ENCODE measurements at regions not wholly inside any gene's neighbourhood (a gene's known extent, or its start where the extent isn't known, plus 50 kb on each side); places are given as distances from the start of the nearest gene placed in this dataset.
"Not testable (repeated sequence)": the region's sequence is repeated elsewhere in the genome, so short reads cannot be mapped to it uniquely, and the experiment has no call there.

DNA sequence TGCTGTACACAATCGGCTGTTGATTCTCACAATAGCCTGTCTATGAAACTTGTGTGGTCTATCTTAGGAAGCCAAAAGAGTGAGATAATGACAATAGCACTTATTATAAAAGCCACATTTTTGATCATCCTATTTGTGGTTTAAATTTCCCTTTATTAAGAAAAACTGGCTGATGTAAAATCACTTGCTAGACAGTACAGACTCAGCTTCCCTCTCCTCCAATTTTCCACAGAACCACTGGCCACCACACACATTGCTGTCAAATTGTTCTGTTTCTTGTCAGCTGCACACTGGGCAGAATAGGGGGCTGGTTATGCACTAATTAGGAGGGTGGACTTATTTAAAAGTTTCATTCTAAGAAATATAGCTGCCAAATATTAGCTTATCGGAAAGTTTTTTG is 425.9 kb downstream of the EPHA3 start:
- DNase-seq, result no peak
- CTCF ChIA-PET, result interaction anchor here (0.6 kb wide), 1 partner anchor 540 kb away, joined by 3 read pairs; no protein-coding TSS in a partner anchor
- no peaks in the 10 kb centered on the region for H3K36me3 Mint-ChIP-seq (ENCODE audit: low read depth)
- intact Hi-C loops (cut with micrococcal nuclease), result no loop called here
- peaks cover 7% of the 10 kb centered on the region for H3K9me3 Mint-ChIP-seq
- H3K4me1 Mint-ChIP-seq (ENCODE audit: low read depth), result no peaks in the 10 kb centered on the region
- H3K27ac Mint-ChIP-seq, result no peak overlapping the region
- no peak overlapping the region for H3K4me3 Mint-ChIP-seq
- no peaks in the 10 kb centered on the region for H3K27me3 Mint-ChIP-seq (ENCODE audit: low read depth)

DNA sequence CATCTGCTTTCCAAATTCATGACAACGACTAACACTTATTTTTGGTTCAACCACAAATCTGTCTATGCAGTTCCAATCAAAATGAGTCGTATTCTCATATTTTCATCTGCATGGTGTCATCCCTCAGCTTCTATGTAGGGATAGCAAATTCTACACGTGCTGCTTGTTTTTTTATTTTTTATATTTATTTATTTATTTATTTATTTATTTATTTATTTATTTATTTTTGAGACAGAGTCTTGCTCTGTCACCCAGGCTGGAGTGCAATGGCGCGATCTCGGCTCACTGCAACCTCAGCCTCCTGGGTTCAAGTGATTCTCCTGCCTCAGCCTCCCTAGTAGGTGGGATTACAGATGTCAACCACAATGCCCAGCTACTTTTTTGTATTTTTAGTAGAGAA is 447.2 kb downstream of the EPHA3 start:
- H3K4me3 Mint-ChIP-seq; DNase-seq; H3K4me1 Mint-ChIP-seq (ENCODE audit: low read depth); intact Hi-C loops (cut with micrococcal nuclease); H3K36me3 Mint-ChIP-seq (ENCODE audit: low read depth); CTCF ChIA-PET; H3K27ac Mint-ChIP-seq; H3K27me3 Mint-ChIP-seq (ENCODE audit: low read depth): not testable (repeated sequence)
- peaks cover 11% of the 10 kb centered on the region for H3K9me3 Mint-ChIP-seq

DNA sequence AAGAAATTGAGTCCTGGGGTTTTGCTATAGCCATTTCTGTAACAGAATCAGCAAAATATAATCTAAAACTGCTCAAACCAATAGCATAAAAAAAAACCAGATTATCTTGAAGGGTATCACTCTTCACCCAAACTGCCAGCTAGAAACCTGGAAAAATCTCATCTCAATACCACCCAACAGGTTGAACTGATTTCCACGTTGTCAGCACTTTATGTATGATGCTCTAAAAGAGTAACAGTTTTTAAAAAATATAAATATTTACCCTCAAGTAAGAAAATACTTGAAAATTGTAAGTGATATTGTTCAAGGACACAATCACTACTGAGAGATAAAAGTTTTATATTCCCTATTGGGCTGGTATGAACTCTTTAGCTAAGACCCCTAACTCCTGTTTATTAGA is 451.3 kb downstream of the EPHA3 start:
- no peaks in the 10 kb centered on the region for H3K27me3 Mint-ChIP-seq (ENCODE audit: low read depth)
- H3K4me1 Mint-ChIP-seq (ENCODE audit: low read depth), result no peaks in the 10 kb centered on the region
- H3K27ac Mint-ChIP-seq, result no peak overlapping the region
- no peak for DNase-seq
- H3K9me3 Mint-ChIP-seq, result peaks cover 14% of the 10 kb centered on the region
- H3K36me3 Mint-ChIP-seq (ENCODE audit: low read depth), result no peaks in the 10 kb centered on the region
- no peak overlapping the region for H3K4me3 Mint-ChIP-seq
- CTCF ChIA-PET, result no interaction called here
- intact Hi-C loops (cut with micrococcal nuclease), result no loop called here

DNA sequence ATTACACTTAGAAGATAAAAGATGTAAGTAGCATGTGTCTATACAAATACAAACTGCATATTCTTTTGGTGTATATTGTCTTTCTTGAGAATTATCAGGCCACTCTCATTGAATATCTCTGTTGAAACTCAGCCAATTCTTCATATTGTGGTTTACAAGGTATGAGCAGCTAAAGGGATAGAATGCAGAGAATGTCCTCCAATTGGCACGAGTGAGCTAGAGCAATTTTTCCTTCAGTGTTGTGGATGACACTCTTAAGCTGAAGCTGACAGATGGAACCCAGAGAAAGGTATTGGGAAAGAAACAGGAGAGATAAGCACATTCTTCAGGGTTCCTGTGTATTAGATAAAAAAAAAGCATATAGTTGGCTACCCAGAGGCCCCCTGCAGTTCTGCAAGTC is 453.1 kb downstream of the EPHA3 start:
- CTCF ChIA-PET, result no interaction called here
- no peaks in the 10 kb centered on the region for H3K36me3 Mint-ChIP-seq (ENCODE audit: low read depth)
- H3K4me3 Mint-ChIP-seq, result no peak overlapping the region
- no peak for DNase-seq
- H3K27me3 Mint-ChIP-seq (ENCODE audit: low read depth), result no peaks in the 10 kb centered on the region
- H3K4me1 Mint-ChIP-seq (ENCODE audit: low read depth), result no peaks in the 10 kb centered on the region
- peaks cover 13% of the 10 kb centered on the region for H3K9me3 Mint-ChIP-seq
- no peak overlapping the region for H3K27ac Mint-ChIP-seq
- intact Hi-C loops (cut with micrococcal nuclease), result no loop called here

DNA sequence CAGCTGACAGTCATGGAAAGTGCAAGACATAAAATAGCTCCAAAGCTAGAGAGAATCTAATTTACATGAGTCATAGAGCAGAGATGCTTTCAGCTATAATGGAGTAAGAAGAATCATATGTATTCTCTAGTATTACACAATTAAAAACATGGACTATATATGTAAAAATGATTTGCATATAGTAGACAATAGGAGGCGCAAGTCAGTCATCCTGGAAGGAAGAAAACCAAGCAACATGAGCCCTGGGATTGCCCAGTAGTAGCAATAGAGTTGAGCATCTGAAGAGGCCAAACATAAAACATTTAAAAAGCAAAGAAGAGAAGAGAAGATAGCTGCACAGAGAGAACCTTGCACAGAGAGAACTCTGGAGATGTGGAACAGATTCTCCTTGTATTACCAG is 455.0 kb downstream of the EPHA3 start:
- Mint-ChIP-seq H3K27me3 (ENCODE audit: low read depth) (no peaks in the 10 kb centered on the region), H3K4me3 (no peak overlapping the region), H3K27ac (no peak overlapping the region), H3K36me3 (ENCODE audit: low read depth) (no peaks in the 10 kb centered on the region), H3K4me1 (ENCODE audit: low read depth) (no peaks in the 10 kb centered on the region), H3K9me3 (peaks cover 16% of the 10 kb centered on the region)
- intact Hi-C loops (cut with micrococcal nuclease), result no loop called here
- no peak for DNase-seq
- CTCF ChIA-PET, result no interaction called here

DNA sequence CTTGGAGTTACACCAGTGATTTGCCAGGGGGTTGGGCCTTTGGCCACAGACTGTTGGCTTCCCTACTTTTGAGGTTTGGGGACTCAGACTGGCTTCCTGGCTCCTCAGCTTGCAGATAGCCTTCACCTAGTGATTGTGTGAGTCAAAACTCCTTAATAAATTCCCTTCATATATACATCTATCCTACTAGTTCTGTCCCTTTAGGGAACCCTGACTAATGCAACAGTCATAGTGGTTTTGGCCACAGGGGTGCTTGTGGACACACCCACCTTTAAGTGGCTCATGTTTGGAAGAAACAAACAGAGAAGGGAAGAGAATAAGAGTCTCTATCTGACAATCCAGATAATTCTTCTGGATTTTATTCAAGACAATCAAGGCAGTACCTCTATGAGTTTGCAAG is 457.7 kb downstream of the EPHA3 start:
- Mint-ChIP-seq H3K27ac (no peak overlapping the region), H3K9me3 (peaks cover 17% of the 10 kb centered on the region)

DNA sequence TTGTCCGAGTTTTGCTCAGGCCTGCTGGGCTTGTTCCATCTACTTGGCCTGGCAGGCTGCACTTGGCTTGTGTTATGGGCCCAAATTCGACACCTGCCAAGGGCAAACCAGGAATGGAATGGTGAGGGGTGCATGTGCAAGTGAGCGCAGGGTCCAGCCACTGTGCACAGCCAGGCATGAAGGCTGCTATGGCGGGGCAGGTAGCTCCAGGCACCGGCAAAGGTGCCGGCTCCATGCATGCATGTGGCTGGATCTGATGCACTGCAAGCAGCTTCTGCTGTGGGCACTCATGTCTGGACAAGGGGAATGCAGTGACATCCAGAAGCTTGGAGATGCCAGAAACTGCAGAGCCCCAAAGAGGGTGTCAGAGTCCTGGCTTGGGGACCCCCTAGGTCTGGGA is 463.0 kb downstream of the EPHA3 start:
- H3K27me3 Mint-ChIP-seq (ENCODE audit: low read depth), result no peaks in the 10 kb centered on the region
- intact Hi-C loops (cut with micrococcal nuclease), result no loop called here
- H3K36me3 Mint-ChIP-seq (ENCODE audit: low read depth), result no peaks in the 10 kb centered on the region
- no peaks in the 10 kb centered on the region for H3K4me1 Mint-ChIP-seq (ENCODE audit: low read depth)
- no peak overlapping the region for H3K27ac Mint-ChIP-seq
- CTCF ChIA-PET, result no interaction called here
- peaks cover 7% of the 10 kb centered on the region for H3K9me3 Mint-ChIP-seq
- DNase-seq, result no peak
- H3K4me3 Mint-ChIP-seq, result no peak overlapping the region

More for the DNA sequence above, 457.7 kb downstream of the EPHA3 start:
- no peak for DNase-seq
- Mint-ChIP-seq H3K4me1 (ENCODE audit: low read depth) (no peaks in the 10 kb centered on the region), H3K4me3 (no peak overlapping the region), H3K27me3 (ENCODE audit: low read depth) (no peaks in the 10 kb centered on the region), H3K36me3 (ENCODE audit: low read depth) (no peaks in the 10 kb centered on the region)
- intact Hi-C loops (cut with micrococcal nuclease), result no loop called here
- CTCF ChIA-PET, result no interaction called here

DNA sequence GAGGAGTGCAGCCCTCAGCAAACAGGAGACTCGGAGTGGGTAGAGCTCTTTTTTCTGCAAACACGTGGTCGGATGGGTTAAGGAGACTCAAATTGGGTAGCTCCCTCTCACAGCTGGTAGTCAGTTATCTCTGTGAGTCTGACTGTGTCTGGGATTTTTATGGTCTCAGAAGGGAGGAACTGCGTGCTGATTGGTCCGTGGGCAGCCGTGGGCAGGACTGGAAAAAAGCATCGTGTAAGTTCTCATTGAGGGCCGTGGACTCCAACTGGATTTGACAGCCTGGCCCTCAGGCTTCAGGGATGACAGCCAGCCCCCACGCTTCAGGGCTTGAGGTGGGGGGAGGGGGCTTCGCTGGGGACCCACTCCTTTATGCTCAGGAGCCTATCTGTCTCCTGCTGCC is 463.9 kb downstream of the EPHA3 start:
- Mint-ChIP-seq H3K4me3 (no peak overlapping the region), H3K27me3 (ENCODE audit: low read depth) (no peaks in the 10 kb centered on the region), H3K27ac (no peak overlapping the region), H3K4me1 (ENCODE audit: low read depth) (no peaks in the 10 kb centered on the region), H3K36me3 (ENCODE audit: low read depth) (no peaks in the 10 kb centered on the region), H3K9me3 (peaks cover 6% of the 10 kb centered on the region)
- CTCF ChIA-PET, result no interaction called here
- intact Hi-C loops (cut with micrococcal nuclease), result no loop called here
- DNase-seq, result no peak

DNA sequence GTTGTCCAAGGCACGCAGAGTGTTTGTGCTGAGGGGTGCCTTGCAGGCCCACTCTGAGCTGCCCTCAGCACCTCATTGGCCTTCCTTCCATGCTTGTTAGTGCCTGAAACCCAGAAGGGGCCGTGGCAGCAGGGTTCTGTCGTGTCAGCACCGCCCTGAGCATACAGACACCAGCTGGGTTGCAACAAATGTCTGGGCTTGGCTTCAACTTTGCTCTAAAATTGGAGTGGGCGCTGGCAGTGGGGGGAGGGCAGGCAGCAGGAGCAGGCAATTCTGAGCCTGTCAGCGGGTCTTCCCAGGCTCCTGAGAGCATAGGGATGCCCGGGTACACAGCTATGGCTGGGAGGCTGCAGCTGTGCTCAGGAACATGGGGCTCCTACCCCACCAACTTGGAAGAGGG is 464.3 kb downstream of the EPHA3 start:
- CTCF ChIA-PET, result no interaction called here

DNA sequence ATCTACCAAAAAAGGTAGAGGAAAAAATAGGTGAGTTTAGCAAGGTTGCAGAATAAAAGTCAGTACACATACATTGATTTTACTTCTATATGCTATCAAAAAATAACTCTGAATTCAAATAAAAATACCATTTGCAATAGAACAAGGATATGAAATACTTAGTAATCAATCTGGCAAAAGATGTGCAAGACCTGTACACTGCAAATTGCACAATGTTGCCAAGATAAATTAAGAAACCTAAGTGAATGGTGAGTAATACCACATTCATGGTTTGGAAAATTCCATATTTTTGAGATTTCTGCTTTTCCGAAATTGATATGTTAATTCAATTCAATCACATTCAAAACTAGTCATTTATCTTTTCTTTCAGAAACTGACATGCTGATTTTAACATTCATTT is 464.8 kb downstream of the EPHA3 start:
- intact Hi-C loops (cut with micrococcal nuclease), result no loop called here
- DNase-seq, result no peak
- peaks cover 5% of the 10 kb centered on the region for H3K9me3 Mint-ChIP-seq
- no peak overlapping the region for H3K4me3 Mint-ChIP-seq
- no peaks in the 10 kb centered on the region for H3K27me3 Mint-ChIP-seq (ENCODE audit: low read depth)
- no peaks in the 10 kb centered on the region for H3K36me3 Mint-ChIP-seq (ENCODE audit: low read depth)
- CTCF ChIA-PET, result no interaction called here
- no peaks in the 10 kb centered on the region for H3K4me1 Mint-ChIP-seq (ENCODE audit: low read depth)
- H3K27ac Mint-ChIP-seq, result no peak overlapping the region

More for the DNA sequence above, 464.3 kb downstream of the EPHA3 start:
- peaks cover 6% of the 10 kb centered on the region for H3K9me3 Mint-ChIP-seq
- no peaks in the 10 kb centered on the region for H3K4me1 Mint-ChIP-seq (ENCODE audit: low read depth)
- no peaks in the 10 kb centered on the region for H3K27me3 Mint-ChIP-seq (ENCODE audit: low read depth)
- H3K36me3 Mint-ChIP-seq (ENCODE audit: low read depth), result no peaks in the 10 kb centered on the region
- H3K27ac Mint-ChIP-seq, result no peak overlapping the region
- H3K4me3 Mint-ChIP-seq, result no peak overlapping the region
- intact Hi-C loops (cut with micrococcal nuclease), result no loop called here
- no peak for DNase-seq

DNA sequence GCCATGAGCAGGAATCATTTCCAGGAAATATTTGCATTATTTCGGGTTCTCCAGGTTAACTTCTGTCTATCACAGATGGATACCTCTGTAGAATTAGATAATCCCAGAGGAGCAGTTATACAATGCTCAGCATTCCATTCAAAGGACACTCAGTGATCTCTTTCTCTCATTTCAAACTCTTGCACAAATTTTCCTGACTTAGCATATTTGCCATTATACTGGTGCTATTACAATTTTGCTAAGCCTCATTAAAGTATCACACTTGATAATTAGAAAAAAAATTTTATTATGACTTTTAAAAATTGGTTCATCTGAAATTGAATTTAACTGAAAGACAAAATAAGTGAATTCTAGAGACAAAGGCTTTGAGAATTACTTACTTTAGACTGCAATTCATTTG is 469.0 kb downstream of the EPHA3 start:
- H3K27ac Mint-ChIP-seq, result no peak overlapping the region
- H3K4me3 Mint-ChIP-seq, result no peak overlapping the region
- H3K27me3 Mint-ChIP-seq (ENCODE audit: low read depth), result no peaks in the 10 kb centered on the region
- intact Hi-C loops (cut with micrococcal nuclease), result no loop called here
- CTCF ChIA-PET, result no interaction called here
- H3K36me3 Mint-ChIP-seq (ENCODE audit: low read depth), result no peaks in the 10 kb centered on the region
- peaks cover 1% of the 10 kb centered on the region for H3K9me3 Mint-ChIP-seq
- H3K4me1 Mint-ChIP-seq (ENCODE audit: low read depth), result no peaks in the 10 kb centered on the region
- no peak for DNase-seq

DNA sequence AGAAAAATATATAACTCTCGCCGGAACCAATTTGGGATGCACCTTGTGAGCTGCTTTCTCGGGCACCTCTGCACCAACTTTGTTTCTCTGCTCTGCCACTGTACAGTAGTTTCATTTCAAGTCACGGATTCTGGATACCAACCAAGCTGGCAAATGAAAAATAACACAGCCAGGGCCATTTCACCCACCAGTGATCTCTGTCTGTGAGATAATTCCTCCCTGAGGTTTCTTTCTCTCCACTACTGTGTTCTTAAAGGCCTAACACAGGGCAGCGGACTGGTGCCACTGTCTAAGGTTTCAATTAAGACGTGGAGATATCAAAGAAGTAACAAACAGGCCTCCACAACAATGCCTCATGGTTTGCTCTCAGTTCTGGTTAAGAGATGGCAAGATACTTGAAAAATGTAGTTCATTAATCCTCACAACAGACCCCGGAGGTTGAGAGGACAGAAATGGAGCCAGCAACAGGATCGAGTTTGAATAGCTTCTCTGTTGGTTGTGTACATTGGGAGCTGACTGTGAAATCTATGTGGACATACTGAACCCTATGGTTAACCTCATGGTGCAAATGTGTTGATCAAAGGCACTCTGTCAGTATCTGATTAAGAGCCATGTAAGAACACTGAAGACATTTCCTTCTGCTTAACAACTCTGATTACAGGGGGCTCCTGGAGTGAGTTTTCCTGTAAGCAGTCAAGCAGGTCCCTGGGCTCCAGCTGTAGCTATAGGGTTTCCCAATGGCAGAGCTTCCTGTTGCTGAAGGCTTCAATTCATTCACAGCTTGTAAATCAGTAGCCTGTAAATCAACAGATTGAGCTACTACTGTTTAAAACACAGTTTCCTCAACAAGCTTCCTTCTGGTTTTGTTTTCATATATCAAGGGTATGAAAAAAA is 470.5 kb downstream of the EPHA3 start:
- Mint-ChIP-seq H3K27me3 (ENCODE audit: low read depth) (no peaks in the 10 kb centered on the region), H3K4me1 (ENCODE audit: low read depth) (no peaks in the 10 kb centered on the region), H3K27ac (no peak overlapping the region), H3K36me3 (ENCODE audit: low read depth) (no peaks in the 10 kb centered on the region), H3K4me3 (no peak overlapping the region), H3K9me3 (peaks cover 1% of the 10 kb centered on the region)
- CTCF ChIA-PET, result no interaction called here
- intact Hi-C loops (cut with micrococcal nuclease), result no loop called here
- no peak for DNase-seq

DNA sequence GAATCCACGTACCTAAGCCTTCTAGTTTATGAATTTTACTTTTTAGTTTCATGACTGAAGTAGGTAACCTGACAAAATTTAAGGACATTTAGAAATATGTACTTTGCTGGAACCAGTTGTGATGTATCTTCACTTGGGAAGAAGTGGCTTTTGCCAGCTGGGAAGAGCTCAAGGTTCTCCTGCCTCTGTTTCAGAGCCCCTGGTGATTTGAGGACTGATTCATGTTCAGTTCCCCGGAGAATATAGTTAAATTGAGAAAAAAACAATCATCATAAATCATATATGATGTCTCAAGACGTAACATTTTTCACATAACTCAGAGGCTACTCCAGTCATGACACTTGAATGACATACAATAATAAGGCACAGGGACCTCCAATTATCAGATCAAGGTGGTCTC is 473.4 kb downstream of the EPHA3 start:
- H3K27me3 Mint-ChIP-seq (ENCODE audit: low read depth), result no peaks in the 10 kb centered on the region
- CTCF ChIA-PET, result interaction anchor here (0.7 kb wide), 1 partner anchor 239 kb away, joined by 3 read pairs; no protein-coding TSS in a partner anchor
- H3K27ac Mint-ChIP-seq, result no peak overlapping the region
- H3K4me1 Mint-ChIP-seq (ENCODE audit: low read depth), result no peaks in the 10 kb centered on the region
- peaks cover 4% of the 10 kb centered on the region for H3K9me3 Mint-ChIP-seq
- intact Hi-C loops (cut with micrococcal nuclease), result no loop called here
- no peaks in the 10 kb centered on the region for H3K36me3 Mint-ChIP-seq (ENCODE audit: low read depth)
- no peak overlapping the region for H3K4me3 Mint-ChIP-seq
- DNase-seq, result no peak
